ENCODE measurements at regions not wholly inside any gene's neighbourhood (a gene's known extent, or its start where the extent isn't known, plus 50 kb on each side); places are given as distances from the start of the nearest gene placed in this dataset.

- H3K4me3 ChIP-seq (ENCODE audit: low read depth, low read length): no peak overlapping the region
- no peak for TF ChIP-seq CTCF (IDR thresholded peaks at IDR 0.05; ENCODE audit: low read depth, low read length)
Observed at GRCh38 chr1:4120557-4121292, 220.7 kb upstream of the C1orf174 start.

- no peak for TF ChIP-seq CTCF (IDR thresholded peaks at IDR 0.05; ENCODE audit: low read depth, low read length)
- H3K4me3 ChIP-seq (ENCODE audit: low read depth, low read length): no peak overlapping the region
Observed at GRCh38 chr1:4121293-4121684, 221.2 kb upstream of the C1orf174 start.

GRCh38 chr1:4121834-4122512 is 221.9 kb upstream of the C1orf174 start:
- H3K4me3 ChIP-seq (ENCODE audit: low read depth, low read length): no peak overlapping the region
- TF ChIP-seq CTCF (IDR thresholded peaks at IDR 0.05; ENCODE audit: low read depth, low read length): no peak

- TF ChIP-seq CTCF (IDR thresholded peaks at IDR 0.05; ENCODE audit: low read depth, low read length): no peak
- no peak overlapping the region for H3K4me3 ChIP-seq (ENCODE audit: low read depth, low read length)
Observed at GRCh38 chr1:4122513-4123160, 222.6 kb upstream of the C1orf174 start.

GRCh38 chr1:4124631-4125145 is 224.6 kb upstream of the C1orf174 start:
- H3K4me3 ChIP-seq (ENCODE audit: low read depth, low read length): no peak overlapping the region
- TF ChIP-seq CTCF (IDR thresholded peaks at IDR 0.05; ENCODE audit: low read depth, low read length): no peak

- TF ChIP-seq CTCF (IDR thresholded peaks at IDR 0.05; ENCODE audit: low read depth, low read length): no peak
- H3K4me3 ChIP-seq (ENCODE audit: low read depth, low read length): no peak overlapping the region
Observed at GRCh38 chr1:4126251-4126650, 226.2 kb upstream of the C1orf174 start.
